GM19240 (cell line): ENCODE measurements at regions not wholly inside any gene's neighbourhood (a gene's known extent, or its start where the extent isn't known, plus 50 kb on each side); places are given as distances from the start of the nearest gene placed in this dataset.

Source experiments
- DNase-seq: peaks from one replicate; pipeline ENCODE4 v3.0.0; 2011; ENCODE audit warnings: low spot score; ENCODE audit not compliant: insufficient read length

GRCh38 chr2:727071-727470 lies 49.9 kb upstream of the TMEM18 start:
- peak; percentile 29 for DNase-seq
